ENCODE measurements at regions not wholly inside any gene's neighbourhood (a gene's known extent, or its start where the extent isn't known, plus 50 kb on each side); places are given as distances from the start of the nearest gene placed in this dataset.

GRCh38 chr5:66345281-66345680 lies 201.2 kb downstream of the SREK1 start:
- no peak overlapping the region for H3K9ac ChIP-seq (ENCODE audit: low read depth, low read length, poor library complexity, severe bottlenecking)
- TF ChIP-seq EZH2phosphoT487 (IDR thresholded peaks at IDR 0.05; ENCODE audit: borderline replicate concordance) = no peak
- no peak for TF ChIP-seq CTCF (conservative IDR thresholded peaks at IDR 0.05; ENCODE audit: low read length)
- H3K27me3 ChIP-seq (ENCODE audit: insufficient read depth, low read length, poor library complexity, severe bottlenecking) = no peaks in the 10 kb centered on the region

GRCh38 chr5:66346869-66347268 lies 202.8 kb downstream of the SREK1 start:
- H3K9ac ChIP-seq (ENCODE audit: low read depth, low read length, poor library complexity, severe bottlenecking) = no peak overlapping the region
- no peaks in the 10 kb centered on the region for H3K36me3 ChIP-seq (ENCODE audit: insufficient read depth, low read length)
- H3K9me3 ChIP-seq (ENCODE audit: insufficient read depth, low read depth, low read length) = no peaks in the 10 kb centered on the region
- H4K20me1 ChIP-seq (ENCODE audit: insufficient read depth, low read length, poor library complexity, severe bottlenecking) = no peaks in the 10 kb centered on the region
- no peaks in the 10 kb centered on the region for H3K79me2 ChIP-seq (ENCODE audit: insufficient read depth, low read length)
- no peak overlapping the region for H3K4me3 ChIP-seq (ENCODE audit: low read length, poor library complexity, severe bottlenecking)
- H3K9me2 ChIP-seq (replicated peaks; ENCODE audit: low read depth, low read length) = no peaks in the 10 kb centered on the region
- H3K4me2 ChIP-seq (ENCODE audit: low read depth, low read length, poor library complexity, severe bottlenecking) = no peak overlapping the region
- no peaks in the 10 kb centered on the region for H3K27me3 ChIP-seq (ENCODE audit: insufficient read depth, low read length, poor library complexity, severe bottlenecking)
- TF ChIP-seq CTCF (conservative IDR thresholded peaks at IDR 0.05; ENCODE audit: low read length) (no peak), EZH2phosphoT487 (IDR thresholded peaks at IDR 0.05; ENCODE audit: borderline replicate concordance) (no peak)
- H2AFZ ChIP-seq (ENCODE audit: low read length) = no peak overlapping the region
- no peaks in the 10 kb centered on the region for H3K4me1 ChIP-seq (ENCODE audit: insufficient read depth, low read length, poor library complexity, severe bottlenecking)
- no peaks in the 10 kb centered on the region for H3F3A ChIP-seq (ENCODE audit: low read depth)

More at GRCh38 chr5:66345281-66345680, 201.2 kb downstream of the SREK1 start:
- Histone ChIP-seq H2AFZ (ENCODE audit: low read length) (no peak overlapping the region), H3K36me3 (ENCODE audit: insufficient read depth, low read length) (no peaks in the 10 kb centered on the region), H3F3A (ENCODE audit: low read depth) (no peaks in the 10 kb centered on the region), H3K9me2 (replicated peaks; ENCODE audit: low read depth, low read length) (no peaks in the 10 kb centered on the region), H3K4me3 (ENCODE audit: low read length, poor library complexity, severe bottlenecking) (no peak overlapping the region), H3K9me3 (ENCODE audit: insufficient read depth, low read depth, low read length) (no peaks in the 10 kb centered on the region), H4K20me1 (ENCODE audit: insufficient read depth, low read length, poor library complexity, severe bottlenecking) (no peaks in the 10 kb centered on the region), H3K79me2 (ENCODE audit: insufficient read depth, low read length) (no peaks in the 10 kb centered on the region), H3K4me1 (ENCODE audit: insufficient read depth, low read length, poor library complexity, severe bottlenecking) (no peaks in the 10 kb centered on the region), H3K4me2 (ENCODE audit: low read depth, low read length, poor library complexity, severe bottlenecking) (no peak overlapping the region)

GRCh38 chr5:66348387-66349125 lies 204.5 kb downstream of the SREK1 start:
- Histone ChIP-seq H3K4me3 (ENCODE audit: low read length, poor library complexity, severe bottlenecking) (no peak overlapping the region), H2AFZ (ENCODE audit: low read length) (no peak overlapping the region), H3K9ac (ENCODE audit: low read depth, low read length, poor library complexity, severe bottlenecking) (no peak overlapping the region), H3F3A (ENCODE audit: low read depth) (no peaks in the 10 kb centered on the region), H3K79me2 (ENCODE audit: insufficient read depth, low read length) (no peaks in the 10 kb centered on the region), H3K36me3 (ENCODE audit: insufficient read depth, low read length) (no peaks in the 10 kb centered on the region), H3K4me2 (ENCODE audit: low read depth, low read length, poor library complexity, severe bottlenecking) (no peak overlapping the region), H3K27me3 (ENCODE audit: insufficient read depth, low read length, poor library complexity, severe bottlenecking) (no peaks in the 10 kb centered on the region), H3K9me3 (ENCODE audit: insufficient read depth, low read depth, low read length) (no peaks in the 10 kb centered on the region), H3K9me2 (replicated peaks; ENCODE audit: low read depth, low read length) (no peaks in the 10 kb centered on the region), H3K4me1 (ENCODE audit: insufficient read depth, low read length, poor library complexity, severe bottlenecking) (no peaks in the 10 kb centered on the region), H4K20me1 (ENCODE audit: insufficient read depth, low read length, poor library complexity, severe bottlenecking) (no peaks in the 10 kb centered on the region)
- TF ChIP-seq EZH2phosphoT487 (IDR thresholded peaks at IDR 0.05; ENCODE audit: borderline replicate concordance) = no peak
- no peak for TF ChIP-seq CTCF (conservative IDR thresholded peaks at IDR 0.05; ENCODE audit: low read length)
